ENCODE measurements at regions not wholly inside any gene's neighbourhood (a gene's known extent, or its start where the extent isn't known, plus 50 kb on each side); places are given as distances from the start of the nearest gene placed in this dataset.

DNA sequence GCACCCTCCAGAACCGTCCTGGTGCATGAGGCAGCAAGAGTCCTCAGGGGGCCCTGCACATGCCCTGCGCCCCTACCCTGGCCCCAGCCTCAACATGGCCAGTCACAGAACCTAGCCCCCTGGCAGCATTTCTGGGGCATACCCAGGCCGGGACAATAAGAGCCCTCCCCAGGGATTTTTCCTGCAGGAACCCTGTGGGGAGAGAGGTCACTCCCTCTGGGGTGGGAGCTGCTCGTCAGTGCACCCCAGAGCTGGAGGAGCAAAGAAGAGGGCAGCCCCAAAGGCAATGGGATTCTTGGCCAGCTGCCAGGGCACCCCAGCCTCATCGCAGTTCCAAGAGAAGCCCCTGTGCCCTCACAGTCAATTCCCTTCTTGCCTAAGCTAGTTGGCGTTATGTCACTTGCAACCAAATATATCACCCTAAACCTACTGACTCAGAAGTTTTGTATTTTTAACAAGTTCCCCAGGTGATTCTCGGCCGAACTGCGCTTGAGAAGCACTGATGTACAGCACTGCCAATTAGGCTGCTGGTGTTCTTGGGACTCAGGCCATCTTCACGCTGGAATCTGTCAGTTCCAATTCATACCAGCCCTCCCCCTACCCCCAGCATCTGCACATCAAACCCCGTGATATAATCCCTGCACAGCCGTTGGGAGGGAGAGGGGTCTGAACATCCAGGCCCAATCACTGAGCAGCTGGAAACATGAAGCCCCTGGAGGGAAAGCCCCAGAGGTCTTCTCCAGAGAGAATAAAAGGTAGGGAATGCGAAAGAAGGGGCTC lies 87.5 kb upstream of the PRR20G start:
- Histone ChIP-seq H2AFZ (ENCODE audit: low read depth, low read length, poor library complexity, severe bottlenecking) (no peak overlapping the region), H3K27me3 (ENCODE audit: insufficient read depth, low read length) (peaks cover 3% of the 10 kb centered on the region; the same call in 1 of the 2 replicates), H3K9me3 (ENCODE audit: control insufficient read depth in 1 of 2, insufficient read depth in 1 of 2, low read depth in 1 of 2, low read length in 2 of 2) (no peaks in the 10 kb centered on the region), H3K4me3 (replicated peaks in 1 of 2; ENCODE audit: low read depth in 1 of 2, low read length in 2 of 2) (no peak overlapping the region), H3K27ac (ENCODE audit: low read depth, low read length) (no peak overlapping the region), H3K9ac (ENCODE audit: low read length) (no peak overlapping the region), H3K79me2 (ENCODE audit: insufficient read depth, low read length) (no peaks in the 10 kb centered on the region), H4K20me1 (ENCODE audit: insufficient read depth) (no peaks in the 10 kb centered on the region), H3K4me1 (ENCODE audit: control insufficient read depth in 1 of 2, insufficient read depth in 2 of 2, low read length in 2 of 2) (no peaks in the 10 kb centered on the region), H3K9me2 (ENCODE audit: insufficient read depth) (no peaks in the 10 kb centered on the region), H3K4me2 (ENCODE audit: low read length) (no peak overlapping the region), H3K36me3 (ENCODE audit: control insufficient read depth in 1 of 2, insufficient read depth in 2 of 2, low read length in 2 of 2) (no peaks in the 10 kb centered on the region)
- RAD21 ChIA-PET (ENCODE audit: low non-redundant PET in 1 of 2, low total read pairs in 2 of 2, uncharacterized antibody in 2 of 2, unreplicated experiment in 2 of 2), result no interaction called here
- CTCF ChIA-PET, result interaction anchor here (1.8 to 1.9 kb wide), 2 partner anchors 17 to 80 kb away, joined by 5 to 16 read pairs; no protein-coding TSS in a partner anchor
- intact Hi-C loops (cut with micrococcal nuclease), result loop anchor here (10.0 kb wide), 1 partner anchor 169 kb away; no protein-coding TSS in a partner anchor
- DNase-seq (ENCODE audit: low read depth, low spot score), result no peak
- BruUV-seq (replicated peaks), result no TSS peak
- ATAC-seq, result no peak
- POLR2A ChIA-PET, result no interaction called here
- no peak for TF ChIP-seq FOSL1 (IDR thresholded peaks at IDR 0.05; ENCODE audit: low read depth)
- TF ChIP-seq CBX3 (IDR thresholded peaks at IDR 0.05; ENCODE audit: low read depth), result no peak
- TF ChIP-seq EZH2phosphoT487 (IDR thresholded peaks at IDR 0.05; ENCODE audit: borderline replicate concordance), result no peak
- no peak for TF ChIP-seq ZNF274 (IDR thresholded peaks at IDR 0.05; ENCODE audit: low read depth, low read length)
- TF ChIP-seq, protein P1, sequence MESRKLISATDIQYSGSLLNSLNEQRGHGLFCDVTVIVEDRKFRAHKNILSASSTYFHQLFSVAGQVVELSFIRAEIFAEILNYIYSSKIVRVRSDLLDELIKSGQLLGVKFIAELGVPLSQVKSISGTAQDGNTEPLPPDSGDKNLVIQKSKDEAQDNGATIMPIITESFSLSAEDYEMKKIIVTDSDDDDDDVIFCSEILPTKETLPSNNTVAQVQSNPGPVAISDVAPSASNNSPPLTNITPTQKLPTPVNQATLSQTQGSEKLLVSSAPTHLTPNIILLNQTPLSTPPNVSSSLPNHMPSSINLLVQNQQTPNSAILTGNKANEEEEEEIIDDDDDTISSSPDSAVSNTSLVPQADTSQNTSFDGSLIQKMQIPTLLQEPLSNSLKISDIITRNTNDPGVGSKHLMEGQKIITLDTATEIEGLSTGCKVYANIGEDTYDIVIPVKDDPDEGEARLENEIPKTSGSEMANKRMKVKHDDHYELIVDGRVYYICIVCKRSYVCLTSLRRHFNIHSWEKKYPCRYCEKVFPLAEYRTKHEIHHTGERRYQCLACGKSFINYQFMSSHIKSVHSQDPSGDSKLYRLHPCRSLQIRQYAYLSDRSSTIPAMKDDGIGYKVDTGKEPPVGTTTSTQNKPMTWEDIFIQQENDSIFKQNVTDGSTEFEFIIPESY (IDR thresholded peaks at IDR 0.05; ENCODE audit: extremely low read depth, insufficient replicate concordance, low read length), result no peak
- TF ChIP-seq ZFX (IDR thresholded peaks at IDR 0.05), result no peak

All from HCT116 (cell line).